ENCODE measurements at regions not wholly inside any gene's neighbourhood (a gene's known extent, or its start where the extent isn't known, plus 50 kb on each side); places are given as distances from the start of the nearest gene placed in this dataset.

DNA sequence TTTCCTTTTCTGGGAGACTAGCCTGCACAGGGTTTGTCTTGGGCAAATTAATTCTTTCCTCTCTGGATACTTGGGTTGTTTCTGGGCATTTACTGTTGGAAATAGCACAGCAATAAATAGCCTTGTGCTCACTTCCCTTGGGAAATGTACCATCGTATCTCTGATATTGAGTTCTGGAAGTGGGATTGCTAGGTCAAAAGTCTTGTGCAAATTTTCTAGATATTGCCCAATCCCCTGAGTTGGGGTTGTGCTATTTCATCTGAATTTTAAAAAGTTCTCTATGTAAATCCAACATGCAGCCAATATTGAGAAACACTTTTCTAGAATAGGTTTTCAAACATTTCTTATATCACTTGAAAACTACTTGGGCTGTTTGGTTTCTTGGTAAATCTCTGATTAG lies 64.0 kb upstream of the ELOVL5 start:
- DNase-seq, result no peak

- DNase-seq, result no peak
Measured at GRCh38 chr6:53412021-53412715, 63.4 kb upstream of the ELOVL5 start.

DNA sequence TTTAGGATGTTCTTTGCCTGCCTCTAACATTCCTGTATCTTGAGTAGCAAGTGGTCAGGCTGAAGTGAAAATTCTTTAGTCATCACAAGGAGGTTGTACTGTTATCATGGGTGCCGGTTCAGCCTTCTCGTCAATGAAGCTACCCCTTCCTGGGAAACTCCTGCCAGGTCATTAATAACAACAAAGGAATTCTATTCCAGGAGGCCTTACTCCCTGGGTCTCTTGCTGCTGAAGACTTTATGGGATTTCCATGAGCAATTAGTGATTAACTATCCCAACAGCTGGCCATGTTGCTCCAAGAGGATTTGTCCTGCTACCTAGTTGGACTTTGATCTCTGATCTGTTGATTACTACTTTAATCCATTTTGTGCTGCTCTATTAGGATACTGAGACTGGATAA lies 62.7 kb upstream of the ELOVL5 start:
- DNase-seq, result no peak

DNA sequence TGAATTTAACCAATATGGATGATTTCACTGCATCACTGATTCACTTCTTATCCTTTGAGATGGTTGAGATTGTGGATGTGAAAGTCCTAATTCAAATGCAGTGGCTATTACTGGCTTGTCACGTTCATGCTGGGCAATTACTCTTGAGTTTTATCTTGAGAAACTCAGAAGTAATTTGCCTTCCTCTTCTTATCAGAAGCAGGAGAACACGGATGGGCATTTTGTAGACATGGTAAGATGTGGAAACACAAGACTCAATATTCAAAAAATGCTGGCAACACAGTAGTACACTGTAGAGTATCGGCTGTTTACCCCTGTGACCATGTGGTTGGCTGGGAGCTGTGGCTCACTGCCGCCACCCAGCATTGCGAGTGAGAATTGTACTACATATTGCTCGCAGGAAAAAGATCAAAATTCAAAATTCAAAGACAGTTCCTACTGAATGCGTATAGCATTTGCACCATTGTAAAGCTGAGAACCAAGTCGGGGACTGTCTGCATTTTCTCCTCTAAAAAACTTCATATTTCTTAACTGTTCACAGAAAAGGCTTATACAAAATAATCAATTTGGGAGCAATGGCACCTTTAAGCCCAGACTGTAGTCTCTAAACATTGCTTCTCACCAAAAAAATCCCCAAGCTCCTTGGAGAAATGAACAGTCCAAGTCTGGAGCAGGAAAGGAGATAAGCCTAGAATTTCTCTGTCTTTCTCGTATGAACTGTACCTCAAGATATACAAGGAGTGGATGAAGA lies 61.9 kb upstream of the ELOVL5 start:
- peak; percentile 58 to 66 for DNase-seq

DNA sequence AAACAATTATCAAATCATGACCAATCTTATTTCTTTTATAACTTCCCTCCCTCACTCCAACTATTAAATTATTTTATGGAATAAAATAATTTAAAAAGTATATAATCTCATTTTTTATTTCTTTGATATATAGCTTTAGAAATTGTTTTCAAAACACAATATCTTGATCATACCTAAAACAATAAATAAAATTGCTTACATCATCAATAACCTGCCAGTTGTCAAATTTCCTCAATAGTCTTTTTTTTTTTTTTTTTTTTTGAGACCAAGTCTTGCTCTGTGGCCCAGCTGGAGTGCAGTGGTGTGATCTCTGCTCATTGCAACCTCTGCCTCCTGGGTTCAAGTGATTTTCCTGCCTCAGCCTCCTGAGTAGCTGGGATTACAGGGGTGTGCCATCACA lies 60.1 kb upstream of the ELOVL5 start:
- no peak for DNase-seq

DNA sequence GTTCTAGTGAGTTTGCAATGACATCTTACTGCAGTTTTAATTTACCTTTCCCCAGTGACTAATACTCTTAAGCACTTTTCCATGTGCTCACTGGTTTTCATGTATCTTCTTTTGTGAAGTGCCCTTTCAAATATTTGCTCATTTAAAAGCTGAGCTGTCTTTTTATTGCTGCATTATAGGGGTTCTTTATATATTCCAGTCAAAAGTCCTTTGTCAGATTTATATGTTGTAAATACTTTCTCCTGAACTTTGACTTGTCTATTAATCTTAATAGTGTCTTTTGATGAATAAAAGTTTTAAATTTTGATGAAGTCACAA lies 50.2 kb upstream of the ELOVL5 start:
- DNase-seq, result no peak

DNA sequence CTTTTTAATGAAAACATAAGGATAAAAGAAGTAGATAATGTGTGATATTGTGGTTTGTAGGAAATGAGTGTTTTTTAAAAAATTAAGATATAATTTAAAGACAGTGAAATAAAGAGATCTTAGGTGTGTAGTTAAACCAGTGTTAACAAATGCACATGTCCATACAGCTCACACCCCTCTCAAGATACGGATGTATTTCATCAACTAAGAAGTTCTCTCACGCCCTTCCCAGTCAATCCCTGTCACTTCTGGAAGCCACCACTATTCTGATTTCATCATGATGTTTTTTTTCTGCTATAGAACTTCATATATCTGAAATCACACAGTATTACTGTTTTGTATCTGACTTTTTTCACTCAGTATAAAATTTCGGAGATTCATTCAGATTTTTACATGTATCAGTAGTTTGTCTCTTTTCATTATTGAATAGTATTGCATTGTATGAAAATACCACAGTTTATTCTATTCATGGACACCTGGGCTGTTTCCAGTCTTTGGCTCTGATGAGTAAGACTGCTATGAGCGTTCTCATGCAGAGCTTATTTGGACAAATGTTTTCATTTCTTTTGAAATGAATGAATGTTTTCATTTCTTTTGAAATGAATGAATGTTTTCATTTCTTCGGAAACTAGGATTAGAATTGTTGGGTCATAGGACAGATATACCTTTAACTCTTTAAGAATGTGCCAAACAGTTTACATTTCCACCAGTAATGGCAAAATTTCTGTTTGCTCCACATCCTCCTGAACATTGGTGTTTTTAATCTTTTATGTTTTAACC lies 49.7 kb upstream of the ELOVL5 start:
- DNase-seq, result no peak

Data from activated T-cell treated with anti-CD3 and anti-CD28 coated beads, Interleukin-2, amount 50 U/mL, for 48 hours (primary cell).